Breast epithelium (tissue), 4 donors: ENCODE measurements at regions not wholly inside any gene's neighbourhood (a gene's known extent, or its start where the extent isn't known, plus 50 kb on each side); places are given as distances from the start of the nearest gene placed in this dataset.

Experiments
- DNase-seq, 2 donors: peaks; one replicate each; pipeline ENCODE4 v3.0.0-alpha.2; 2019; ENCODE audit warnings: low spot score in 2 of 2
- H3K27ac ChIP-seq, 2 donors: fragments of 200-600 bp; sonication (generic) in 1 of 2; one replicate each; pipeline ENCODE4 v1.5.1; 2016 to 2019; ENCODE audit warnings: mild to moderate bottlenecking in 1 of 2
- H3K27me3 ChIP-seq, 2 donors: fragments of 200-600 bp; sonication (generic) in 1 of 2; one replicate each; pipeline versions ENCODE4 v1.5.1 to v1.6.0; 2017 to 2019; ENCODE audit warnings: control low read depth in 1 of 2, mild to moderate bottlenecking in 1 of 2
- H3K36me3 ChIP-seq: fragments of 200-600 bp; one replicate; pipeline ENCODE4 v1.5.1; 2019
- H3K4me1 ChIP-seq, 2 donors: fragments of 200-600 bp; sonication (generic); one replicate each; pipeline ENCODE4 v1.5.1; 2016 to 2019; ENCODE audit warnings: control low read depth in 1 of 2
- H3K4me3 ChIP-seq, 3 donors: fragments of 200-600 bp; sonication (generic); 1 replicate in 2 of 3; 2 replicates in 1 of 3; pipeline ENCODE4 v1.5.1; 2016 to 2019; ENCODE audit warnings: mild to moderate bottlenecking in 3 of 3, moderate library complexity in 2 of 3
- H3K9me3 ChIP-seq, 2 donors: fragments of 200-600 bp; sonication (generic) in 1 of 2; one replicate each; pipeline ENCODE4 v1.5.1; 2016 to 2019; ENCODE audit warnings: control low read depth in 1 of 2
- CTCF ChIP-seq, 3 donors: fragments of 450-650 bp; IDR thresholded peaks; one replicate each; pipeline ENCODE4 v1.5.1; 2016 to 2017; ENCODE audit warnings: antibody characterized with exemption in 3 of 3, mild to moderate bottlenecking in 3 of 3, moderate library complexity in 3 of 3
- POLR2A ChIP-seq: fragments of 450-650 bp; IDR thresholded peaks from one replicate; pipeline ENCODE4 v1.6.1; 2016; ENCODE audit warnings: antibody characterized with exemption, mild to moderate bottlenecking, moderate library complexity
- POLR2AphosphoS5 ChIP-seq, 3 donors: sonication (generic); formaldehyde crosslinking; IDR thresholded peaks; one replicate each; pipeline ENCODE4 v1.6.1; 2017; ENCODE audit warnings: antibody characterized with exemption in 3 of 3
- intact Hi-C: fragments of 100-400 bp; cut with DNase I; formaldehyde crosslinking; loops from one replicate; pipeline ENCODE4 v1.15.1; 2023; ENCODE audit warnings: low total_unique reads

- Histone ChIP-seq H3K9me3 (no peaks in the 10 kb centered on the region), H3K27me3 (no peaks in the 10 kb centered on the region), H3K36me3 (no peaks in the 10 kb centered on the region), H3K27ac (no peak overlapping the region), H3K4me3 (no peak overlapping the region), H3K4me1 (no peaks in the 10 kb centered on the region)
- intact Hi-C loops, result no loop called here
- no peak for TF ChIP-seq POLR2AphosphoS5 (IDR thresholded peaks at IDR 0.05)
- TF ChIP-seq CTCF (IDR thresholded peaks at IDR 0.05), result no peak
- TF ChIP-seq POLR2A, result no peak
- DNase-seq, result no peak
These were observed 127.4 kb upstream of the CADM1 start for GRCh38 chr11:115631609-115632008.

GRCh38 chr11:115630214-115630613 lies 126.0 kb upstream of the CADM1 start:
- Histone ChIP-seq H3K4me1 (no peaks in the 10 kb centered on the region), H3K27ac (no peak overlapping the region), H3K4me3 (no peak overlapping the region), H3K9me3 (no peaks in the 10 kb centered on the region), H3K27me3 (no peaks in the 10 kb centered on the region), H3K36me3 (no peaks in the 10 kb centered on the region)
- intact Hi-C loops, result no loop called here
- no peak for DNase-seq
- no peak for TF ChIP-seq POLR2A
- no peak for TF ChIP-seq POLR2AphosphoS5 (IDR thresholded peaks at IDR 0.05)
- TF ChIP-seq CTCF (IDR thresholded peaks at IDR 0.05), result no peak

GRCh38 chr11:115629456-115630015 lies 125.3 kb upstream of the CADM1 start:
- intact Hi-C loops, result no loop called here
- TF ChIP-seq POLR2A, result no peak
- no peak for TF ChIP-seq POLR2AphosphoS5 (IDR thresholded peaks at IDR 0.05)
- no peak for TF ChIP-seq CTCF (IDR thresholded peaks at IDR 0.05)
- no peaks in the 10 kb centered on the region for H3K27me3 ChIP-seq
- no peaks in the 10 kb centered on the region for H3K9me3 ChIP-seq
- no peak overlapping the region for H3K27ac ChIP-seq
- DNase-seq, result no peak
- H3K36me3 ChIP-seq, result no peaks in the 10 kb centered on the region
- no peaks in the 10 kb centered on the region for H3K4me1 ChIP-seq
- no peak overlapping the region for H3K4me3 ChIP-seq

GRCh38 chr11:115627666-115628460 lies 123.6 kb upstream of the CADM1 start:
- Histone ChIP-seq H3K27me3 (no peaks in the 10 kb centered on the region), H3K36me3 (no peaks in the 10 kb centered on the region), H3K4me3 (no peak overlapping the region), H3K9me3 (no peaks in the 10 kb centered on the region), H3K27ac (no peak overlapping the region), H3K4me1 (no peaks in the 10 kb centered on the region)
- intact Hi-C loops, result no loop called here
- TF ChIP-seq POLR2AphosphoS5 (IDR thresholded peaks at IDR 0.05) (no peak), CTCF (IDR thresholded peaks at IDR 0.05) (no peak), POLR2A (no peak)
- DNase-seq, result no peak

DNA sequence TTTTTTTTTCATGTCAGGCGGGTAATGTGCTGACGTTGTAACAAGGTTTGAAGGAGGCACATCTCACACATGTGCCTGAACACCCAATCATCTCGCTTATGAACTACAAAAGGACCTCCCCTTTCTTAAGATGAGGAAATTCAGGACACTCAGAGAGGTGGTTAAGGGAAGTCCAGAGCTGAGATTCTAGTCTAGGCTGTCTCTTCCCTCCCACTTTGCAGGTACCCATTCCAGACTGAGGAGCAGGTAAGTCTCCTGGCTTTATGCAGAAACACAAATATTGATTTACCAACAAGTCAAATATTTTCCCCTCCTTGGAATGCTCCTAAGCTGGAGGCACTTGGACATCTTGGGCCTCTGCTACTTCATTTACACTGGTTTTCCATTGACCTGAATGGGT lies 122.9 kb upstream of the CADM1 start:
- TF ChIP-seq POLR2AphosphoS5 (IDR thresholded peaks at IDR 0.05) (no peak), CTCF (IDR thresholded peaks at IDR 0.05) (no peak), POLR2A (no peak)
- no peaks in the 10 kb centered on the region for H3K36me3 ChIP-seq
- no peak for DNase-seq
- no peaks in the 10 kb centered on the region for H3K9me3 ChIP-seq
- H3K27ac ChIP-seq, result no peak overlapping the region
- no peaks in the 10 kb centered on the region for H3K4me1 ChIP-seq
- H3K4me3 ChIP-seq, result no peak overlapping the region
- H3K27me3 ChIP-seq, result no peaks in the 10 kb centered on the region
- intact Hi-C loops, result no loop called here
